WTC11 (cell line): ENCODE measurements at regions not wholly inside any gene's neighbourhood (a gene's known extent, or its start where the extent isn't known, plus 50 kb on each side); places are given as distances from the start of the nearest gene placed in this dataset.

Experiments
- ZNF138 ChIP-seq: sonication (generic); formaldehyde crosslinking; conservative IDR thresholded peaks from 2 replicates; pipeline ENCODE4 v1.8.1; 2022; ENCODE audit warnings: mild to moderate bottlenecking, moderate library complexity, missing genetic modification reagents
- TF ChIP-seq, protein P1 (sequence below): sonication (generic); formaldehyde crosslinking; IDR thresholded peaks from 2 replicates; pipeline ENCODE4 v1.8.1; 2022; ENCODE audit warnings: low read depth, missing genetic modification reagents, borderline replicate concordance
- TF ChIP-seq, protein P2 (sequence below): fragments of 200-600 bp; IDR thresholded peaks from 2 replicates; pipeline ENCODE4 v1.8.0; 2022; ENCODE audit warnings: antibody characterized with exemption
- TF ChIP-seq, protein P3 (sequence below): sonication (generic); formaldehyde crosslinking; IDR thresholded peaks from 2 replicates; pipeline ENCODE4 v1.8.0; 2023; ENCODE audit warnings: missing genetic modification reagents, mild to moderate bottlenecking, borderline replicate concordance

DNA sequence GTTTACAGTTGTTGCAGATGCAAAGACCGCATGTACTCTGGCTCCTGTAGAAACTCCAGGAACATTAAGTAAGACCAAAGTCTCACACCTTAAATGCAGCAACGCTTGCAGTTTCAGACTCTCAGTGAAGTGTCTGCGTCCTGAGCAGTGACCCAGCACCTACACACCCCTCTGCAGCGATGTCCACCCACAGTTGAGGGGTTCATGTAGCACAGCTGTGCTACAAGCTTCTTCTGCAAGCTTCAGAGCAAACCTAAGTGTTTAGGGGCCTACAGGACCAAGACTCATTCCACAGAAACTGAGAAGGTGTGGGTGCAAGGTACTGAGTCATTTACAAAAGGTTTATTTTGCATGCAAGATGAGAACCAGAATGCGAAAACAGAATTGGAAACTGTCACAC lies 191.0 kb downstream of the IRX2 start:
- no peak for TF ChIP-seq ZNF138
- TF ChIP-seq, protein P1, sequence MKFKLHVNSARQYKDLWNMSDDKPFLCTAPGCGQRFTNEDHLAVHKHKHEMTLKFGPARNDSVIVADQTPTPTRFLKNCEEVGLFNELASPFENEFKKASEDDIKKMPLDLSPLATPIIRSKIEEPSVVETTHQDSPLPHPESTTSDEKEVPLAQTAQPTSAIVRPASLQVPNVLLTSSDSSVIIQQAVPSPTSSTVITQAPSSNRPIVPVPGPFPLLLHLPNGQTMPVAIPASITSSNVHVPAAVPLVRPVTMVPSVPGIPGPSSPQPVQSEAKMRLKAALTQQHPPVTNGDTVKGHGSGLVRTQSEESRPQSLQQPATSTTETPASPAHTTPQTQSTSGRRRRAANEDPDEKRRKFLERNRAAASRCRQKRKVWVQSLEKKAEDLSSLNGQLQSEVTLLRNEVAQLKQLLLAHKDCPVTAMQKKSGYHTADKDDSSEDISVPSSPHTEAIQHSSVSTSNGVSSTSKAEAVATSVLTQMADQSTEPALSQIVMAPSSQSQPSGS (CRISPR knock-in tag), result no peak
- TF ChIP-seq, protein P2, sequence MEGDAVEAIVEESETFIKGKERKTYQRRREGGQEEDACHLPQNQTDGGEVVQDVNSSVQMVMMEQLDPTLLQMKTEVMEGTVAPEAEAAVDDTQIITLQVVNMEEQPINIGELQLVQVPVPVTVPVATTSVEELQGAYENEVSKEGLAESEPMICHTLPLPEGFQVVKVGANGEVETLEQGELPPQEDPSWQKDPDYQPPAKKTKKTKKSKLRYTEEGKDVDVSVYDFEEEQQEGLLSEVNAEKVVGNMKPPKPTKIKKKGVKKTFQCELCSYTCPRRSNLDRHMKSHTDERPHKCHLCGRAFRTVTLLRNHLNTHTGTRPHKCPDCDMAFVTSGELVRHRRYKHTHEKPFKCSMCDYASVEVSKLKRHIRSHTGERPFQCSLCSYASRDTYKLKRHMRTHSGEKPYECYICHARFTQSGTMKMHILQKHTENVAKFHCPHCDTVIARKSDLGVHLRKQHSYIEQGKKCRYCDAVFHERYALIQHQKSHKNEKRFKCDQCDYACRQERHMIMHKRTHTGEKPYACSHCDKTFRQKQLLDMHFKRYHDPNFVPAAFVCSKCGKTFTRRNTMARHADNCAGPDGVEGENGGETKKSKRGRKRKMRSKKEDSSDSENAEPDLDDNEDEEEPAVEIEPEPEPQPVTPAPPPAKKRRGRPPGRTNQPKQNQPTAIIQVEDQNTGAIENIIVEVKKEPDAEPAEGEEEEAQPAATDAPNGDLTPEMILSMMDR, result no peak
- TF ChIP-seq, protein P3, sequence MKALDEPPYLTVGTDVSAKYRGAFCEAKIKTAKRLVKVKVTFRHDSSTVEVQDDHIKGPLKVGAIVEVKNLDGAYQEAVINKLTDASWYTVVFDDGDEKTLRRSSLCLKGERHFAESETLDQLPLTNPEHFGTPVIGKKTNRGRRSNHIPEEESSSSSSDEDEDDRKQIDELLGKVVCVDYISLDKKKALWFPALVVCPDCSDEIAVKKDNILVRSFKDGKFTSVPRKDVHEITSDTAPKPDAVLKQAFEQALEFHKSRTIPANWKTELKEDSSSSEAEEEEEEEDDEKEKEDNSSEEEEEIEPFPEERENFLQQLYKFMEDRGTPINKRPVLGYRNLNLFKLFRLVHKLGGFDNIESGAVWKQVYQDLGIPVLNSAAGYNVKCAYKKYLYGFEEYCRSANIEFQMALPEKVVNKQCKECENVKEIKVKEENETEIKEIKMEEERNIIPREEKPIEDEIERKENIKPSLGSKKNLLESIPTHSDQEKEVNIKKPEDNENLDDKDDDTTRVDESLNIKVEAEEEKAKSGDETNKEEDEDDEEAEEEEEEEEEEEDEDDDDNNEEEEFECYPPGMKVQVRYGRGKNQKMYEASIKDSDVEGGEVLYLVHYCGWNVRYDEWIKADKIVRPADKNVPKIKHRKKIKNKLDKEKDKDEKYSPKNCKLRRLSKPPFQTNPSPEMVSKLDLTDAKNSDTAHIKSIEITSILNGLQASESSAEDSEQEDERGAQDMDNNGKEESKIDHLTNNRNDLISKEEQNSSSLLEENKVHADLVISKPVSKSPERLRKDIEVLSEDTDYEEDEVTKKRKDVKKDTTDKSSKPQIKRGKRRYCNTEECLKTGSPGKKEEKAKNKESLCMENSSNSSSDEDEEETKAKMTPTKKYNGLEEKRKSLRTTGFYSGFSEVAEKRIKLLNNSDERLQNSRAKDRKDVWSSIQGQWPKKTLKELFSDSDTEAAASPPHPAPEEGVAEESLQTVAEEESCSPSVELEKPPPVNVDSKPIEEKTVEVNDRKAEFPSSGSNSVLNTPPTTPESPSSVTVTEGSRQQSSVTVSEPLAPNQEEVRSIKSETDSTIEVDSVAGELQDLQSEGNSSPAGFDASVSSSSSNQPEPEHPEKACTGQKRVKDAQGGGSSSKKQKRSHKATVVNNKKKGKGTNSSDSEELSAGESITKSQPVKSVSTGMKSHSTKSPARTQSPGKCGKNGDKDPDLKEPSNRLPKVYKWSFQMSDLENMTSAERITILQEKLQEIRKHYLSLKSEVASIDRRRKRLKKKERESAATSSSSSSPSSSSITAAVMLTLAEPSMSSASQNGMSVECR (CRISPR knock-in tag), result no peak
